ENCODE measurements at regions not wholly inside any gene's neighbourhood (a gene's known extent, or its start where the extent isn't known, plus 50 kb on each side); places are given as distances from the start of the nearest gene placed in this dataset.

GRCh38 chr2:65512783-65513182, 80.4 kb upstream of the SPRED2 start:
- TF ChIP-seq CTCF (IDR thresholded peaks at IDR 0.05): no peak
- no peak for TF ChIP-seq POLR2A (IDR thresholded peaks at IDR 0.05)

Measured in Peyer's patch (tissue), 4 donors.